GM12873 (cell line): ENCODE measurements at regions not wholly inside any gene's neighbourhood (a gene's known extent, or its start where the extent isn't known, plus 50 kb on each side); places are given as distances from the start of the nearest gene placed in this dataset.

Experiments
- TF ChIP-seq, protein P1 (sequence below): IDR thresholded peaks from 2 replicates; pipeline ENCODE4 v1.5.1; 2012; ENCODE audit warnings: low read depth, mild to moderate bottlenecking, moderate library complexity, low read length, control low read depth; ENCODE audit not compliant: insufficient read depth; ENCODE audit errors: missing control alignments

DNA sequence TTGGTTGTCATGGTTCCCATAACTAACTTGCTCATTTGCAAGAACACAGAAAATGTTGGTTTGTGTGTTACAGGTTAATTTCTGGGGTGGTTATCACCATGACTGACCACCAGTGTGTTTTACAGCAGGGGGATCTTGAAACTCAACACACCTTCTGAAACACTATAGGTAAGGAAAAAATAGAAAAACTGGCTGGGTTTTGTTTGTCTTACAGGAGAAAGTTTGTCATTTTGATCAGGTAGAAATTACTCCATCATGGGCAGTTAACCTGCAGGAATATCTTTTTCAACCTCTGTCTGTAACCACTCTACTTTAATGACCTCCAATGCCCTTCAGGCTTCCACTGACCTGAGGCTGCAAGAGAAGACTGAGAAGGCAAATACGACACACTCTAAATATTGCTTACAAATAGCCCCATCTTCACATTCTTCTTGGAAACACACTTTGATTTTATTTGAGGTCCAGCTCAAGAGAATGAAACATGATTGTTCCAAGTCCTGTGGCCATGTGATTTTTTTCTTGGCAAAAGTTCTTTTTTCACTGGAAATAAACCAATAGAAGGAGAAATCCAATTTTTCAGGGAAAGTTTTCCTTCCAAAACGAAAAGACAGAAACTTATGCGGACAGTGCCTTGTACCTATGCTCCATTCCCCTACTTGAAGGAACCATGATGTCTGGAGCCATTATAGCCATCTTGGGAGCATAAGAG is 428.7 kb upstream of the SALL1 start:
- TF ChIP-seq, protein P1, sequence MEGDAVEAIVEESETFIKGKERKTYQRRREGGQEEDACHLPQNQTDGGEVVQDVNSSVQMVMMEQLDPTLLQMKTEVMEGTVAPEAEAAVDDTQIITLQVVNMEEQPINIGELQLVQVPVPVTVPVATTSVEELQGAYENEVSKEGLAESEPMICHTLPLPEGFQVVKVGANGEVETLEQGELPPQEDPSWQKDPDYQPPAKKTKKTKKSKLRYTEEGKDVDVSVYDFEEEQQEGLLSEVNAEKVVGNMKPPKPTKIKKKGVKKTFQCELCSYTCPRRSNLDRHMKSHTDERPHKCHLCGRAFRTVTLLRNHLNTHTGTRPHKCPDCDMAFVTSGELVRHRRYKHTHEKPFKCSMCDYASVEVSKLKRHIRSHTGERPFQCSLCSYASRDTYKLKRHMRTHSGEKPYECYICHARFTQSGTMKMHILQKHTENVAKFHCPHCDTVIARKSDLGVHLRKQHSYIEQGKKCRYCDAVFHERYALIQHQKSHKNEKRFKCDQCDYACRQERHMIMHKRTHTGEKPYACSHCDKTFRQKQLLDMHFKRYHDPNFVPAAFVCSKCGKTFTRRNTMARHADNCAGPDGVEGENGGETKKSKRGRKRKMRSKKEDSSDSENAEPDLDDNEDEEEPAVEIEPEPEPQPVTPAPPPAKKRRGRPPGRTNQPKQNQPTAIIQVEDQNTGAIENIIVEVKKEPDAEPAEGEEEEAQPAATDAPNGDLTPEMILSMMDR: no peak

DNA sequence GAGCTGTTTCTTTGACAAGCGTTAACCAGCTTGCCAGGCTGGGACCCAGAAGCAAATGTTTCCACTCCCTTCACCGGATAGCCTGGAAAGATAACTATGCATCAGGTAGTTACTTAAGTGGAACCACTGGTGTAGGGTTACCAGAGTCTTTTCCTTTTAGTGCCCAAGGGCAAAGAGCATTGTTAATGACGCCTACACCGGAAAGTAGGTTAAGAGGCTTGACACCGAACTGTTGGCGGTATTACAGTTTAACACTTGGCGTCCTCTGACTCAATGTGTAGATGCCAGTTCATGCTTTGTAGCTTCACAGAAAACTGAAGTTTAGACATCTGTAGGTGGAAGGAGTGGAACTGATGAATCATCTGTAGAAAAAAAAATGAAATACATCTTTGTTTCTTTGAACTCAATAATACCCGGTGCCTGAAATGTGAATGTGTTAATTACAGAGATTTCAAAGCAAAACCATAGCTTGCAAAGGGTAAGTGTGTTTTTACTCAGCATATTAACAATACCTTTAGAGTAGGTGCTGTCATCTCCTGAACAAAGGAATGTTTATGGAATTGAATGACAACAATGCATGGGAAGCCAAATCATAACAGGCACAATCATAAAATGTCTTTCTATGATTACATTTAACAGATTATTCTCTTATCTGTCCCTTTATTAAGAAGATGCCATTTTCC is 426.7 kb upstream of the SALL1 start:
- TF ChIP-seq, protein P1: no peak

DNA sequence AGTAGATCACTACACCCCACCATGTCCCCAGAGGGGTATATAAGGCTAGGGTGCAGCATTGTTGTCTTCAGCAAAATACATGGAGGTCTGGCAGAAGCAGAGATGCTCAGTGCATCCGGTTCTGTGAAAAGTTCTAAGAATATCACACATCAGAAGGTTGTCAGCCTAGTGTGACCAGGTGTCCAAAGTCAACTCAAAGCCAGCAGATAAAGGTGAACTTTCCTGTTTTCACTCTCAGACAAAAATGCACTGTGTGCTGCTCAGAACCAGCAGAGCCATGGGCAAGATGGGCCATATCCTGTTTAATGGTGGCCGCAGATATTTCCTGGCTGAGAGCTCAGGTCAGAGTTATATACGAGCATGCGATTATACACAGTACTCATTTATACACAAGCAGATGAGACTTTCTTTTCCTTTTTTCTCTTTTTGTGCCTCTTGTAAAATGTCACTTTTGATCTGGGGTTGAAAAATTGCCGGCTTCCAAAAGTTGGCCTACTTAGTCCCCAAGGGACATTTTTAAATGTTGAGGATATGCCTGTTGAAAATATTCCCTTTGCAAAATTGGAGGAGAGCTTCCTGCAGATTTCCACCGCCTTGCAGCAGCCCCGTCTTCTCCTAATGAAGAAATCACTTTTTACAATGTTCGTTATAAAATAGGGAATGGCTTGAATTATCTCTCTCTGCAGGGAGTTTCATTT is 425.6 kb upstream of the SALL1 start:
- TF ChIP-seq, protein P1: no peak

DNA sequence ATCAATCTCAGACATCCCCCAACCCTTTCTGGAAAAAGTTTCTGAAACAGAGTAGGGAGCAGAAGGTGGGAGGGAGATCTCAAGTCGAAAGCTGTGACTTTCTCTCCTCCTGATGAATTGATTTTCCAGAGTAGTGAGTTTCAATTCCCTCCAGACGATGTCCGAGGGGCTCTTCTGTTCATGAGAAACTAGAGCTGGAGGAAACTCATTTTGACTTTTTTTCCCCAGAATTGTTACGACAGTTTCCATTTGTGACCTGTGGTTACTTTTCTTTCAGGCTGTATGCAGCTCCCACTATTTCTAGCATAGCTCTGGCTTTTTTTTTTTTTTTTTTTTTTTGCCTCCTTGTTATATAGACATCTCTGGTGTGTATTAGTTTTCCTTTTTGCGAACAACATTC is 422.1 kb upstream of the SALL1 start:
- TF ChIP-seq, protein P1: no peak

DNA sequence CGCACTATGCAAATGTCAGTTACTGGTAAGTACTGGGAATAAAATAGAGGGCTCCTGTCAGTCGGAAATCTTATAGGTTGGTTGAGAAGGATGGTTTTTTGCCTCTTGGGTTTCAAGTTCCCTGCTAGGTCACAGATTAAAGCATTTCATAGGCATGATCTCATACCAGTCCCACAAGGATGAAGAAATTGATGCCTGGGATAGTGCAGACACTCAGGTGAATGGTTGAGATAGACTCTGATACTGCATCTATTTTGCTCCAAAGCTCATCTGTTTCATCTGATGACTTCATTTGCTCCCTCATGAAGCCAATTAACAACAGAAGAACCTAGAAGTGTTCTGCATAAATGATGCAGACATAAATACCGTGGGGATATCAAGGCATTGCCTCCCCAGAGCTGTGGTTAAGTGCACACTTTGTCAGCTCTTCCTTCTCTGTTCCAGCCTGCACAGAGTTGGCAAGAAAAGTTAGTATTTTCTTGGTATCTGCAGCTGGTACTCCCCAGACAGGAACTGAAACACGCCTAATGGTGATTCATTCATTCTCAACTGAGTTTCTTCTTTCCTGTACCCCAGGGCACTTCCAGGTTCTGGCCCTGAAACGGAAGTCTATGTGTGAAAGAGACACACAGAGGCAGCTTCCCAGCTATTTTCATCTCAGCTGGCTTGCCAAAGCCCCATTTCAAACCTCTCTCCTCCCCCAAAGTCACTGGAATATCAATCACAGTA is 418.3 kb upstream of the SALL1 start:
- TF ChIP-seq, protein P1: no peak

DNA sequence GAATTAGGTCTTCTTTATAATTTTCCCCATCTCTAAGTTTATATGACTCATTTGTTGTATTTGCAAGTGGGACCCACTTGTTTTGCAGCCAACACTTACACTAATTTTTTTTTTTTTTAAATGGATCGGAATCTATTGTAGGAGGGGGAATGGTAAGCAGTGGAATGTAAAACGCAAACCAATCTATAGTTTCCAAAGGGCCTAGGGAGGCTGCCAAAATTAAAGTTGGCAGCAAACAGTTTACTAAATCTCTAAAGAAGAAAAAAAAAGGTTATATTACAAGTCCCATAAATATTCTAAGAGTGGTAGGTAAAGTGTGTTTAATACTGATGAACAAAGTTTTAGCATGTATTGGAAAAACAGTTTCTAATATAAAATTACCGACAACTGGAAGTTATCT is 416.8 kb upstream of the SALL1 start:
- TF ChIP-seq, protein P1: no peak

DNA sequence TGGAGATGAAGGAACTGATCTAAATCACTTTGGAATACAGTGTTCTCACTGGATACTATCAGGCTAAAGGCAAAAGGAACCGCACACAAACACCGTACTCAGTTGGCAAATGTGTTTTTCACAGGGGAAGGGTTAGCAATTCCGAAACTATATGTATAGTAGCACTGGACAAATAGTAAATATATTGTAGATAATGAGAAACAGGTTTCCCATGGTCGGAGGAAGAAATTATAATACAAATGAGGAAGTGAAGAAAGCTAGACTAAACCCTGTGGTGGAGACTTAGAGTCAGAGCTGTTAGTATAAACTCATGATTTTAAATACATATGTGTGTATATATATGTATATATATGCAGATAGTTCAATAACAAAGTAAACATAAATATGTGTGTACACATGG is 414.1 kb upstream of the SALL1 start:
- TF ChIP-seq, protein P1: no peak
